GM12891 (cell line): ENCODE measurements at regions not wholly inside any gene's neighbourhood (a gene's known extent, or its start where the extent isn't known, plus 50 kb on each side); places are given as distances from the start of the nearest gene placed in this dataset.

Experiments used
- PAX5 ChIP-seq: IDR thresholded peaks from 2 replicates; pipeline ENCODE4 v1.6.1; 2011; ENCODE audit warnings: low read length, moderate library complexity, mild to moderate bottlenecking; ENCODE audit not compliant: insufficient read depth, severe bottlenecking
- POLR2A ChIP-seq: IDR thresholded peaks from 2 replicates; pipeline ENCODE4 v1.6.1; 2011; ENCODE audit warnings: low read depth, low read length, control low read depth
- POLR2AphosphoS5 ChIP-seq: IDR thresholded peaks from 2 replicates; pipeline ENCODE4 v1.6.1; 2011; ENCODE audit warnings: low read depth, low read length, control low read depth
- POU2F2 ChIP-seq: IDR thresholded peaks from 2 replicates; pipeline ENCODE4 v1.6.1; 2011; ENCODE audit warnings: low read depth, mild to moderate bottlenecking, control low read depth, low read length, moderate library complexity
- SPI1 ChIP-seq: IDR thresholded peaks from 2 replicates; pipeline ENCODE4 v1.6.1; 2011; ENCODE audit warnings: low read depth, low read length, control low read depth
- TAF1 ChIP-seq: IDR thresholded peaks from 2 replicates; pipeline ENCODE4 v1.6.1; 2011; ENCODE audit warnings: low read depth, low read length, control low read depth

- TF ChIP-seq POLR2A (no peak), POLR2AphosphoS5 (no peak), POU2F2 (no peak), TAF1 (no peak), SPI1 (no peak), PAX5 (no peak)
Measured at GRCh38 chr4:124953486-124953885, 241.0 kb upstream of the ANKRD50 start.
